Activated T-cell treated with anti-CD3 and anti-CD28 coated beads, Interleukin-2, amount 50 U/mL, for 4 hours (primary cell): ENCODE measurements at regions not wholly inside any gene's neighbourhood (a gene's known extent, or its start where the extent isn't known, plus 50 kb on each side); places are given as distances from the start of the nearest gene placed in this dataset.

Experiments used
- ATAC-seq, 2 donors: fragments of 200-7000 bp; cut with Tn5 transposase; one replicate each; pipeline ENCODE4 v1.10.0; 2021
- DNase-seq: peaks from one replicate; pipeline ENCODE4 v3.0.0-alpha.2; 2020
- H3K27me3 Mint-ChIP-seq: one replicate; pipeline ENCODE4 v1.8.0; 2021; ENCODE audit warnings: low read depth, mixed read lengths
- H3K36me3 Mint-ChIP-seq: one replicate; pipeline ENCODE4 v1.8.0; 2022; ENCODE audit warnings: mixed read lengths; ENCODE audit not compliant: insufficient read depth
- H3K4me1 Mint-ChIP-seq: one replicate; pipeline ENCODE4 v1.8.0; 2021; ENCODE audit warnings: low read depth, mixed read lengths
- H3K4me3 Mint-ChIP-seq: one replicate; pipeline ENCODE4 v1.8.0; 2021; ENCODE audit warnings: mild to moderate bottlenecking, moderate library complexity, mixed read lengths
- H3K9me3 Mint-ChIP-seq: one replicate; pipeline ENCODE4 v1.8.0; 2021; ENCODE audit warnings: mixed read lengths

- Mint-ChIP-seq H3K36me3 (no peaks in the 10 kb centered on the region), H3K4me1 (no peaks in the 10 kb centered on the region), H3K27me3 (no peaks in the 10 kb centered on the region), H3K4me3 (no peak overlapping the region), H3K9me3 (no peaks in the 10 kb centered on the region)
- DNase-seq (no peak), ATAC-seq (no peak)
These were observed 50.6 kb downstream of the SLIT2 start for GRCh38 chr4:20302336-20302735.

GRCh38 chr4:20305976-20306375 is 54.3 kb downstream of the SLIT2 start:
- ATAC-seq (no peak), DNase-seq (no peak)
- no peaks in the 10 kb centered on the region for H3K4me1 Mint-ChIP-seq
- H3K27me3 Mint-ChIP-seq: no peaks in the 10 kb centered on the region
- no peak overlapping the region for H3K4me3 Mint-ChIP-seq
- H3K36me3 Mint-ChIP-seq: no peaks in the 10 kb centered on the region
- no peaks in the 10 kb centered on the region for H3K9me3 Mint-ChIP-seq

GRCh38 chr4:20311856-20312255 is 60.2 kb downstream of the SLIT2 start:
- ATAC-seq (no peak), DNase-seq (no peak)
- Mint-ChIP-seq H3K4me1 (no peaks in the 10 kb centered on the region), H3K36me3 (no peaks in the 10 kb centered on the region), H3K4me3 (no peak overlapping the region), H3K27me3 (no peaks in the 10 kb centered on the region), H3K9me3 (no peaks in the 10 kb centered on the region)

GRCh38 chr4:20313237-20314030 is 61.7 kb downstream of the SLIT2 start:
- no peak for ATAC-seq
- H3K27me3 Mint-ChIP-seq: no peaks in the 10 kb centered on the region
- DNase-seq: no peak
- H3K4me1 Mint-ChIP-seq: no peaks in the 10 kb centered on the region
- H3K36me3 Mint-ChIP-seq: no peaks in the 10 kb centered on the region
- no peaks in the 10 kb centered on the region for H3K9me3 Mint-ChIP-seq
- H3K4me3 Mint-ChIP-seq: no peak overlapping the region

DNA sequence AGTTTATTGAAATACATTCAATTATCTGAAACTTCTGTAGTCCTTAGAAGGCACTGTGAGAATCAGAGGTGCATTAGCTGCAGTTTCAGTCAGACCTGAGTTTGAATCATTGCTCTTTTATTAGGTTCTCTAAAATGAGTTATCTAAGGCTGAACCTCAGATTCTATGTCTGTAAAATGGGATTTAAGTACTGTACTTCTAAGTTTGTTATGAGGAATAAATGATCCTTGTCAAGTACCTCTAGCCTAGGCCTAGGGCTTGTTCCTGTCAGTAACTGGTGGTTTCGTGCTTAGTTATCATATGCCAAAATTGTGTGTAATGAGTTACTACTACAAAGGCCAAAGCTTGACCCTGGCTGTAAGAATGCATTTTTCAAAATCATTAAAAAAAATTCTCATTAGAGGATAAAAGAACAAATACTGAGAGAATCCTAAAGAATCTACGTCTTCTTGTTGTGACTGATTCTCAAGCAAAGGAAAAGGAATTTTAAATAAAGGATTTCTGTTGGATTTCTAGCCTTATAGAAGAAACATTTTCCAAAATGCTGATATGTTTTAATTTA is 65.8 kb downstream of the SLIT2 start:
- Mint-ChIP-seq H3K36me3 (no peaks in the 10 kb centered on the region), H3K9me3 (no peaks in the 10 kb centered on the region), H3K4me3 (no peak overlapping the region), H3K27me3 (no peaks in the 10 kb centered on the region), H3K4me1 (no peaks in the 10 kb centered on the region)
- DNase-seq (no peak), ATAC-seq (no peak)

DNA sequence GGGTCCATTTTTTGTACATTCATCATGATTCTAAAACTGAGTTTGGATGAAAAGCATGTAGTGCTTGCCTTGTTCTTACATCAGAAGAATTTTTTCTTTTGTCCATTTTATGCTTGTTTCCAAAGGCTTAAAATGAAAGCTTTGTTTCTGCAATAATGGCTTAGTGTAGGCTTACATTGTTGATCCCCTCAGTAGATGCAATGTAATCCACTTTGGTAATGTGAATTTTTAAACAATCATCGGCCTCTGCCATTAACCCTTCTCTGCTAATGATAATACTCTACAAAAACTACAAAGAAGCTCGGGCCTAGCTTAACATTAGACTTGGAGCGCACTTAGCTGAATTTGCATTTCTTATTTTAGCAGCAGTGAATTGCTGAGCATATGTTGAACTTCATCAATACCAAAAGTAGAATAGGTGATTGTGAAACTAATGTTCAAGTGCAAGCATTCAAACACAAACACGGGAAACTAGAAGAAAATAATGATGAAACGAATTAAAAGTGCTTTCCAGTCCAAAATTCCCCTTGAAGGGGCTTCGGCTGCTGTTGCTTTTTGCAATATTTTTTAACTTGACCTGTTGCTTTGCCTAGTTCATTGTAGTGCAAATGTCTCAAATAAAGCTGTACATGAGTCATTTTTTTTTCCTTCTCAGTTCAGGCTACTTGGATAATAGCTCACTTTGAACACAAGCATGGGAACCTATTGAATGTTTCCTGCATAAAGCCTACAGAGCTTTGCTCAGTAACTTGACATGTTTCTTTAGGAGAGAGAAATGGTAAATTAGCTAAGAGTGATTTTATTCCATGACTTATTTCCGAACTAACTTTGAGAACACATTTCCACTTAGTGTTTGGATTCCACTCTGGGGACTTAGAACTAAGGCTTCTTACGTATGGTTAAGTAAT is 66.5 kb downstream of the SLIT2 start:
- Mint-ChIP-seq H3K9me3 (no peaks in the 10 kb centered on the region), H3K4me3 (no peak overlapping the region), H3K4me1 (no peaks in the 10 kb centered on the region), H3K27me3 (no peaks in the 10 kb centered on the region), H3K36me3 (no peaks in the 10 kb centered on the region)
- ATAC-seq (no peak), DNase-seq (no peak)

DNA sequence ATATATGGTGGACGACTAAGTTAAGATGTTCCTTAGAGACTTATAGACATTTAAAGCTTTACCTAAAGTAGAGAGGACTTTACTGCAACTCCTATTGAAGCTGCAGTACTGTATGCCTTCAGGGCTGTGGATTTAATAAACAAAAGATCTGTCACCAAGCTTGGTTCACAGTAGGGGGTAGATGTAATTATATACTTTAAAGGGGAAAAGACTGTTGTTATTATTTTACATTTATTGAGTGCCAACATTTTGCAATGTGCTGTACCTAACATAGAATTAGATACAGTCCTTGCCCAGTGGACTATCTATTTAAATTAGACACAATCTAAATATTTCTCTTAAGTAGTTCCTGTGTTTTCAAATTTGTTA is 67.2 kb downstream of the SLIT2 start:
- no peaks in the 10 kb centered on the region for H3K4me1 Mint-ChIP-seq
- no peaks in the 10 kb centered on the region for H3K36me3 Mint-ChIP-seq
- no peak for ATAC-seq
- no peaks in the 10 kb centered on the region for H3K9me3 Mint-ChIP-seq
- DNase-seq: no peak
- no peaks in the 10 kb centered on the region for H3K27me3 Mint-ChIP-seq
- H3K4me3 Mint-ChIP-seq: no peak overlapping the region

DNA sequence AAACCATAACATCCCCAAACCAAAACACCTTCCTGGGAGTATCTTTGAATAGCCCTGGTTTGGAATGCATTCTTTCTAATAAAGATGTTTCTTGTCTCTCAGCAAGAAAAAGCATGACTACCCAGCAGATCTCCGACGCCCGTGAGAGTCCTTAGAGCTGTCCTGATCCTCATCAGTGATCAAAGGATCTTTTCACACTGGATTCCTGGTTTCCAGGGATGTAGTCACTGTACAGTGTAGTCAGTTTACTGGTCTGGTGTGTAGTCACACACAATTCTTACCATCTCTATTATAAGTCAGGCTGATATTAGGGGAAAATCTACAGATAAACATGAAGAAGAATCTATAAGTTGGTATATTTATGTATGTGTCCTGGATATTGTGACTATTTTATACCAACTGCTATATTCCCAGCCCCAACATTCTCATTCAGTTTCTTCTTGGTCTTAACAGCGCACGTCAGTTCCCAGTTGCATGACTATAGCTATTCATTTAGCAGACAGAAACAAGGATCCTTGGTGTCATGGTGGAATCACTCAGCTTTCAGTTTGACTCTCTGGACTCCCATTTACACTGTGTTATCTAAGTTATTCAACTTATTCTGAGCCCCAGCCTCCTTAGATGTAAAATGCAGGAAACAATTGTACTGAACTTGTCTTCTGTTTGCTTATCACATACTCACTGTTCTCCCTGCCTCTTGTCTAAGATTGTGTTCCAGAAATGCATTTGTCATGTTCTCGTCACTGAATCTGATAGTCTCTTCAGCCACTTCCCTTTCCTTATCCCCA is 68.3 kb downstream of the SLIT2 start:
- H3K4me3 Mint-ChIP-seq: no peak overlapping the region
- no peak for DNase-seq
- no peaks in the 10 kb centered on the region for H3K9me3 Mint-ChIP-seq
- no peaks in the 10 kb centered on the region for H3K36me3 Mint-ChIP-seq
- H3K4me1 Mint-ChIP-seq: no peaks in the 10 kb centered on the region
- no peaks in the 10 kb centered on the region for H3K27me3 Mint-ChIP-seq
- no peak for ATAC-seq

DNA sequence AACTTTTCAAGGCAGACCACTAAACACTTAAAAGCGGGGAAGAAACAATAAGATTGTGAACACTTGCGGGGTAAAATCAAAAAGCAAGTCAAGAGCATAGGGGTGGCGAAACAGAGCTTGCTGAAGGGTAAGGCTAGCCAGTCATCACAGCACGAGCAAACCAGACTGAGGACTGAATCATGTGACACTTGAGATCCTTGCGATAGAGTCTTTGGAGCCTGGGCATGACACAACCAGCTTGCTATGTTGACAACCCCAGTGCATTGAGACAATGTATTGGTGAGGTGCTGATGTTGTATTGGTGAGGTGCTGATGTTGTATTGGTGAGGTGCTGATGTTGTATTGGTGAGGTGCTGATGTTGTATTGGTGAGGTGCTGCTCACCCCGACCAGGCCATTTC is 72.3 kb downstream of the SLIT2 start:
- Mint-ChIP-seq H3K4me3 (no peak overlapping the region), H3K4me1 (no peaks in the 10 kb centered on the region), H3K9me3 (no peaks in the 10 kb centered on the region), H3K27me3 (no peaks in the 10 kb centered on the region), H3K36me3 (no peaks in the 10 kb centered on the region)
- ATAC-seq: no peak
- no peak for DNase-seq

DNA sequence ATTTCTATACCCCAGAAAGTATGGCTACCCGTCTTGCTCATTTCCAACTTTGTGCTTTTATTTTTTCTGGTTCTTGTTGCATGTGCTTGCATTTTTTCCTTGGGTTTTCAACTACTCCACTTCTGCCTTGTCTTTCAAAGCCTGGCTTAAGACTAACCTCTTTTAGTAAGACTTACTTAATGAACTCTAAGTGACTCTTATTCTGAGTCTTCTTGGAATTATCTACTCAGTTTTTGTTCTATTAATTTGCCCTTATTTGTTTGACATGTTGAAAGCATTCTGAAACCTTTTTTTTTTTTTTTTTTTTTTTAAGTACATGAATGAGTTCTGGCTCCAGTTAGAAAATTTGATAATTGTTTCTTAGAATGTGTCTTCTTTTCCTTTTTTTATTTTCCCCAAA is 74.8 kb downstream of the SLIT2 start:
- Mint-ChIP-seq H3K9me3 (no peaks in the 10 kb centered on the region), H3K4me1 (no peaks in the 10 kb centered on the region), H3K36me3 (no peaks in the 10 kb centered on the region), H3K27me3 (no peaks in the 10 kb centered on the region), H3K4me3 (no peak overlapping the region)
- DNase-seq: no peak
- ATAC-seq: no peak

DNA sequence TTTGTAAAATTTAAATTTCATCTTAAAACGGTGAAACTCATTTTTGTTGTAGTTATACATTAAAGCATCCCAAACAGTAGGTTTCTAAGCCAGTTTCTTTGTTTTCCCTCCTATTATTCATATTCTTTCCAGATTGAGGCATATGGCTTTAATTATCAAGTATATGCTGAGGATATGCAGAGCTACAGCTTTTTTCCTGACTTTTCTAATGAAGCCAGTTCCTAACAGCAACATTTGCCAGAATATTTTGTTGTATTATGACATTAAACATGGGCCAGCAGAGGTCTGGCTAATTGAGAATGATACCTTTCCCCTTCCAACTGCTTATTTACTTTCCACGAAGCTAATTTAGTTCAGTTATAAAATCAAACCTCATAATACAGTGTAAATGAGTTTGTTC is 75.3 kb downstream of the SLIT2 start:
- ATAC-seq: no peak
- no peak overlapping the region for H3K4me3 Mint-ChIP-seq

DNA sequence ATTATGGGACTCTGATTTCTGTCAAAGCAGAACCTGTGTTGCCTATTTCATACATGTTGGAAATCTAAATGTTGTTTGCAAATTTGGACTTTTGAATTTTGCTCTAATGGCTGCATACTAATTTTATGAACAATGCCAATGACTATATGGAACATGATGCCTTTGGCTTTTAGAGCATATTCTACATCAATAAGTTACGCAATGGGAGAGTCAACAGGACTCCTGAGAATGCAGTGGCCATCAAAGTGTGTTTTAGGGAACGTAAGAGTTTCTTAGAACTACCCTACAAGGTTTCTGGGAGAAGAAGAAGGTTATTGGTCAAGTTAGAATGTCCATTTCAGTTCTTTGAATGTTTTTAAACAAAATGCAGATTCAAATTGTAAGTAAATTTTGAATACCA is 76.1 kb downstream of the SLIT2 start:
- ATAC-seq (no peak), DNase-seq (no peak)
- Mint-ChIP-seq H3K36me3 (no peaks in the 10 kb centered on the region), H3K4me3 (no peak overlapping the region), H3K27me3 (peaks cover 2% of the 10 kb centered on the region), H3K4me1 (no peaks in the 10 kb centered on the region), H3K9me3 (no peaks in the 10 kb centered on the region)

More for the DNA sequence above, 75.3 kb downstream of the SLIT2 start:
- DNase-seq: no peak
- Mint-ChIP-seq H3K9me3 (no peaks in the 10 kb centered on the region), H3K36me3 (no peaks in the 10 kb centered on the region), H3K27me3 (peaks cover under 1% of the 10 kb centered on the region), H3K4me1 (no peaks in the 10 kb centered on the region)

GRCh38 chr4:20331642-20332041 is 79.9 kb downstream of the SLIT2 start:
- Mint-ChIP-seq H3K27me3 (peaks cover 2% of the 10 kb centered on the region), H3K4me3 (no peak overlapping the region), H3K4me1 (no peaks in the 10 kb centered on the region), H3K36me3 (no peaks in the 10 kb centered on the region), H3K9me3 (no peaks in the 10 kb centered on the region)
- ATAC-seq: no peak
- no peak for DNase-seq

DNA sequence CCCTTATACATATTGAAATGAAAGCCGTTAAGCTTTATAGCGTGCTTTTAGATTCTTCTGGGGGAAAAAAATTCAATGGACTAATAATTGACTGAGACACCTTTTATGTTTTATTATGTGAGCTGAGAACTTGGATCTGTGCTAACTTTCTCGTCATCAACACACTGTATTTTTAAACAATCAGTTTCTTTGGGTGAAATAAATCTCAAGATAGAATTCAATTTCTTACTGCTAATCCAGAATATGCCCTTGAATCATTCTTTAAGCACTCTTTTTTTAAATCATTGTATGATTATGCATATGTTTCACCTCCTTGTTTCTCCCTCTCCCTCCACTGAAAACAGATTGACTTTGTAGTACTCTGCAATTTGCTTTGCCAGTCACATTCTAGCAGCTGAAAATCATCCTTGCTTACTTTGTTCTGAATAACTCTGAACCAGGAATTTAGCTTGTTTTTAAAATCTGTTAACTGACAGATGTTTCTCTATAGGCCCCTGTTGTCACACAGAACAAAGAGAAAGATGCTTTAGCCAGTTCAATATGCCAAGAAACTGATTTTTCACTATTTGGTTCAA is 81.5 kb downstream of the SLIT2 start:
- Mint-ChIP-seq H3K9me3 (no peaks in the 10 kb centered on the region), H3K36me3 (no peaks in the 10 kb centered on the region), H3K27me3 (peaks cover 2% of the 10 kb centered on the region), H3K4me3 (no peak overlapping the region), H3K4me1 (no peaks in the 10 kb centered on the region)
- DNase-seq: no peak
- no peak for ATAC-seq
